SW480 (cell line): ENCODE measurements at regions not wholly inside any gene's neighbourhood (a gene's known extent, or its start where the extent isn't known, plus 50 kb on each side); places are given as distances from the start of the nearest gene placed in this dataset.
A peak's percentile ranks its signal among the peaks of the same experiment; 100 is the strongest.
"Not testable (repeated sequence)": the region's sequence is repeated elsewhere in the genome, so short reads cannot be mapped to it uniquely, and the experiment has no call there.

Experiments
- DNase-seq: peaks from one replicate; pipeline ENCODE4 v3.0.0-alpha.2; 2016; ENCODE audit warnings: low spot score

- DNase-seq = not testable (repeated sequence)
Observed at GRCh38 chr13:18663222-18663621, 518.4 kb downstream of the TUBA3C start.

GRCh38 chr13:18643644-18644172 is 537.9 kb downstream of the TUBA3C start:
- DNase-seq = peak; percentile 54

GRCh38 chr13:18628928-18629327 is 552.7 kb downstream of the TUBA3C start:
- DNase-seq = not testable (repeated sequence)

GRCh38 chr13:18628428-18628827 is 553.2 kb downstream of the TUBA3C start:
- no peak for DNase-seq

GRCh38 chr13:18624061-18624460 is 557.6 kb downstream of the TUBA3C start:
- not testable (repeated sequence) for DNase-seq

- not testable (repeated sequence) for DNase-seq
Observed at GRCh38 chr13:18618442-18618841, 563.2 kb downstream of the TUBA3C start.

- DNase-seq = not testable (repeated sequence)
Observed at GRCh38 chr13:18610476-18610875, 571.1 kb downstream of the TUBA3C start.

GRCh38 chr13:18609371-18609770 is 572.3 kb downstream of the TUBA3C start:
- DNase-seq = not testable (repeated sequence)

GRCh38 chr13:18608851-18609250 is 572.8 kb downstream of the TUBA3C start:
- not testable (repeated sequence) for DNase-seq

GRCh38 chr13:18600366-18600765 is 581.3 kb downstream of the TUBA3C start:
- DNase-seq = not testable (repeated sequence)

- DNase-seq = not testable (repeated sequence)
Observed at GRCh38 chr13:18599791-18600211, 581.8 kb downstream of the TUBA3C start.

GRCh38 chr13:18598543-18598942 is 583.1 kb downstream of the TUBA3C start:
- DNase-seq = not testable (repeated sequence)

GRCh38 chr13:18597940-18598339 is 583.7 kb downstream of the TUBA3C start:
- DNase-seq = not testable (repeated sequence)

- DNase-seq = not testable (repeated sequence)
Observed at GRCh38 chr13:18577103-18577502, 604.5 kb downstream of the TUBA3C start.

GRCh38 chr13:18567890-18568289 is 613.7 kb downstream of the TUBA3C start:
- DNase-seq = not testable (repeated sequence)
